ENCODE measurements at regions not wholly inside any gene's neighbourhood (a gene's known extent, or its start where the extent isn't known, plus 50 kb on each side); places are given as distances from the start of the nearest gene placed in this dataset.

DNA sequence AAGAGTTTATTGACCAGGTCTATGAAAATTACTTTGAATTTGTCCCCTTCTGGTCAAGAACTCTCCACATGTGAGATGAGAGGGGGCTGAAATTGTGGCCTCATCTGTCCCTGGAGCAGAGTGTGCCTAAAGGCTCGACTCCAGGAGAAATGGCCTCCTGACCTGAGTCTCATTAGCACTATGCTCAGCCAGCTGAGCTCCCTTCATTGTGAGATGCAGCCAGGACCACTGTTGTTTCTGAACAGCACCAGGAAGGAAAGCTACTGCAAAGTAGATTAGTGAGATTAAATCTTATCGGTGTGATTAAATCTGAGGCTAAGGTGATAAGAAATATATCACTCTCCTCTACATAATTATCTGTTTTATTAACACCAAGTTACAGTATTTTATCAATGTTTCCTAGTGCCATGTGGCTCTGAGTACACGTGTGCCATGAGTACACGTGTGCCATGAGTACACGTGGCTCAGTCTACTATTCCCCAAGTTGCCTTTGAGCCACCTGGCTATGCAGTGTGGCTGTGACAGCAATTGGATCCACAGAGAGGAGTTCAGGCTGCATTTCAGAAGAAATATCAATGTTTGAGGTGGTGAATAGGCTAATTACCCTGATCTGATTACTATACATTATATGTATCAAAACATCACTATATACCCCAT, 126.9 kb downstream of the IPMK start:
- no peak for DNase-seq (ENCODE audit: low read depth)

DNA sequence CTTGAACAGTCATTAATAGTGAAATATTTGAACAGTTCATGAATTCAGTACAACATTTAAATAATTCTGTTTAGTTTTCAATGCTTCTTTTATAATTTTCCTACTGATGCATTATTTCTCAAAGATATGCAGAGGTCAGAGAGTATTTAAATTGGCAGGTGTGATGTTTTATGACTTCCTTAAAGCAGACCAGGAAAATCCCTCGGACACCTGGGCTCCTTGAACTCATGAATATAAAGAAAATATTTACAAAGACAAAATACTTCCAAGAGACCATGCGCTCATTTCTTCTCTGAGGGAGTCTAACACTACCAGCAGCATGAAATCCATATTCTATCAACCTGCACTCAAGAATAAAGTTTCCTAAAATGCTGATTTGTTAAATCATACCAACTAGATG, 127.6 kb downstream of the IPMK start:
- no peak for DNase-seq (ENCODE audit: low read depth)

DNA sequence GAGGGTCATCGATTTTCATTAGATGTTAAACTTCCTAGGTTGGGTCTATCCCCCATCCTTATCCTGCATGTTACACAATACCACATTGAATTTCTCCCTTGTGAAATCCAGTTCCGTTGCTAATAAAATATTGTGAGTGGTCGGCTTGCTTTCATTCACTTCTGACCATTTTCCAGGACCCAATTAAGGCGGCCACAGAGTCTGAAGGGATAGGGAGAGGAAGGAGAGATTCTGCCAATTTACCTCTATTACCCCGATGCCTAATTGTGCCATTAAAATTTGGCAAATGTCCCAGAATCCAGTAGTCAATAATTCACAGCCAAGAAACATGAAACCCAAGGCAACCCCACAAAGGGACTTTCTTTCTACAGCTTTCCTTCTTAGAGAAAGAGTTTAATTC, 129.9 kb downstream of the IPMK start:
- no peak for DNase-seq (ENCODE audit: low read depth)

DNA sequence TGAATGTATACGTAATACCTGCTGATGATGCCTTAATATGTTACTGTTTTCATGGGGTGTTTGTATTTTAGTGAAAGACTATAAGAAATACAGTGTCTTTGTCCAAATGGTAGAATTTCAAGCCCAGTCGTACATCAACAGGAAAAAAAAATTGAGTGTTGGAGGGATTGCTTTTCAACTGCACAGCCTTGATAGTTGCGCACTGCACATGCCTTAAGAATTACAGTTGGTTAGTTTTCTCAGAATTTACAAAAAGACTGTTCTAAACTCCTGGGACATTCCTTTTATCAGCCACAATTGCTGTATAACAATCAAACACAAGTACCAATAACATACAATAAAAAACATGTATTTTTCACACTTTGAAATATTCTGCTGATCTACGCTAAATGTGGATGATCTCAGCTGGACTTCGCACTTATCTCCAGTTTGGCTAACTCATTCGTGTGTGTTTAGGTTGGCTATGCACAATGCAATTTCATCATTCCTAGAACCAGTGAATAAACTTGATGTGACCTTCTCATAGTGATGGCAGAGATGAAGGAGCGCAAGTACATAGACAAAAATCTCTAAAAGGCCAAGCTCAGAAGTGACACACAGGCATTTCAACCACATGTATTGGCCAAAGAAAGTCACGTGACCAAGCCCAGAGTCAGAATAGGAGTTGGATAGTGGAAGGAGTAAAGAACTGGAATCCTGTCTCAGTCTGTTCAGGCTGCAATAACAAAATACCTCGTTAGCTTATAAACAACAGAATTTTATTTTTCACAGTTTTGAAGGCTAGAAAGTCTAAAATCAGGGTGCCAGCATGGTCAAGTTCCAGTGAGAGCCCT, 152.3 kb downstream of the IPMK start:
- DNase-seq (ENCODE audit: low read depth) = no peak

DNA sequence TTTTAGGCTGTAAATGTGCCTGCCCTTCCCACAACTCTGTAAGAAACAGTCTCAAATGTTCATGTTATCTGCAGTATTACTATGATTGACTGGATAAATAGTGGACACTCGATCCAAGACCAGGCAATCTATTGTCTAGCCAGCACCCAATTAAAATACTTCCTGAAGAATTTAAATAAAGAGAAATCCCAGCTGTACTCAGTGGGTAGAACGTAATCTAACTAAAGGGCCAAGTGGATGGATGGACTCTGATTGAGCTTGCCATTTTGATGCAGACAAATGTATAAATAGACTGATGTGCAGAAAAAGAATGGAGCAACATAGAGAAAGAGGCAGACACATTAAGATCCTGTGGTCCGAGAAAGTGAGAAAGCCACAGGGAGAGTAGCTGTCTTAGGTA, 158.0 kb downstream of the IPMK start:
- no peak for DNase-seq (ENCODE audit: low read depth)

DNA sequence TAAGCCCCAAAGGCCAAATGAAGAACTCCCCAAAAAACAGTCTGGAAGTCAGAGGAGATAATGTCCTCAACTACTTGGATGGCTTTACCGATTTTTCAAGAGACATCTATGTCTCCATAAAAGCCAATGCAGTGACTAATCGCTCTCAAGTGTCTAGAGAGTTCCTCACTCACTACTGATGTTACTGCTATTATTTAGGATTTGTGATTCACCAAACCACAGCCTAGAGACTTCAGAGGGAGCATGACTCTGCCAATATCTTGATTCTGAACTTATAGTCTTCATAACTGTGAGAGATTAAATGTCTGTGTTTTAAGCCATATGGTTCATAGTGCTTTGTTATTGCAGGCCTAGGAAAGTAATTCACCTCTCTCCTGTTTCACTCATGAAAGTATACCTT, 160.2 kb downstream of the IPMK start:
- no peak for DNase-seq (ENCODE audit: low read depth)

DNA sequence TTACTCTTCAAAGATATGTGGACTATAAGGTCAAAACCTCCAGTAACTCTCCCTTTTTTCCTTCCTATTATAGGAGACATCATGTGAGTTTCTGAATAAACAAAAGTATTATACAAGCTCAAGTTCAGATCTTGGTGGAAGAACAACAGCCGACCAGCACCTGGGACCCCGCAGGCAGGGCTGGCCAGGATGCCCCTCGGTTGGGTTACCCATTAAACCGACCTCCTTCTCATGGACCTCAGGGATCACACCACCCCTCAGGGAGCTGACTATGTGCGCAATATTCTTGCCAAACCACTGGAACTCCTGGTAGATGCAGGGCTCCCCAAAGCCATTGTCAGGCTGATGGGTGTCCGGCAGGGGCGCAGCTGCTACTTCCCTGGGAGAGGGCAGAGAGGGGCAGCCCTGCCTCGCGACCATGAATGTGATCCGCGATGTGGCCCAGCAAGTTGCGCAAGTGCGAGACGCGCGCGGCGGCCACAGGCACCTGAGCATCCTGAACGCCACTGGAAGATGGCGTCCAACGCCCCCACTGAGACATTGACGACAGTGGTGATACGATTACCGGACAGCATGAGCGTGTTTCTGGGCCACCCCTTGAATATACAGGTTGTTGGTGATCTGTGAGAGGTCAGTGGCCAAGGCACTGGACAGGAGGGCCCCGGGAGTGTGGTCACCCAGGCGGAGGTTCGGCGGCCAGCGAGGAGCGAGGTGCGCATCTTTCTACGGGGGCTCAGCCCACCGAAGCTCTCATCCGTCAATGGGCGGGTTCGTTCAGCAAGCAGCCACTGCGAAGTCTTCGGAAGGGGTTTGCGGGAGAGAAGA, 161.3 kb downstream of the IPMK start:
- no peak for DNase-seq (ENCODE audit: low read depth)

DNA sequence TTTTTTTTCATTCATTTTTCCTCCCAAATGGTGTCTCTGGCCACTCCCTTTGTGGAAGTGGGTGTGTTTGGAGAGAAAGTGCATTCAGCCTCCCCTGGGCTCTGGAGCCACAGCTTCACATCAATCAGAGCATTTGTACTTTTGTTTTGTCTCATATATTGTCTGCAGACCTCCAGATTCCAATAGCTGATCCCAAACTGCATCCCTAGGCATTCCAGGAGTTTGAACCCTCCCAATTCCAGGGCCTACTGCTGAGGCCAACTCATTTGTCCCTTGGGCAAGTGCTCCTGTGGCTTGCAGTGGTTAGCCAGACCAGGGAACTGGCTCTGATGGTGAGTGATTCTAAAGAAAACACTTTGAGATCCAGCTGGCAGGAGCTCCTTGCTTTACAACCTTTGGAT, 163.3 kb downstream of the IPMK start:
- DNase-seq (ENCODE audit: low read depth) = no peak

DNA sequence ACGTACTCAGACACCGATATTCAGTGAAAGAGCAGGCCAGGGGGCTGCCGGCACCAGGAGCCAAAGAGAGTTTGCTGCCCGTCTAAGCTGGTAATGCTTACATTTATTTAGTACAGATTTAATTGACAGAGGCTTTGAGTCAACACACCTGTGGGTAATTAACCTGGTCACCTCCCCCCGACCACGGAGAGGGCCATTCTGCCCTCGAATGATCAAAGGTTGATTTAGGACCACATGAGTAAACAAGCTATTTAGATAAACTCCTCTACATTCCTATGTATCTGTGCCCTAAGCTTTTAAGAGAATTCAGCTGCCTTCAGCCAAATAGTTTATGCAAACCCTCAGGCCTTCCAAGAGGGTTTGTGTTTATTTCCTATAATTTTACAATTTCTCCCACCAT, 164.8 kb downstream of the IPMK start:
- no peak for DNase-seq (ENCODE audit: low read depth)

DNA sequence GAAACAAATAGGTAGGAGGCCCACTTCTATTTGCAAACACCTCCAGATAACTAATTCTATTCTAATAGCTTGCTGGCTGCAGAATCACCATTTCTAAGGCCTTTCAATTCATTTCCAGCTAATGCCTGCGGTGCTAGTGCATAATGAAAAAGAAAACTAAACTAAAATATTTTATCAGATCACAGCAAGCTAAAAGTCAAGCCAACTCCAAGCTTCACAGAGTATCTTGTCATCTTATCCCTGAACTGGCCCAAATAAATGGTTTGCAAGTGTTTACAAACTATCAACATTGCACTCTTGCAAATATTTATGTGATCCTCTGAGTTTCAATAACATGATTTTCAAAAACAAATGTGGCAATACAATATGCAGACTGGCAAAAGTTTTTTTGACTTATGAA, 166.0 kb downstream of the IPMK start:
- DNase-seq (ENCODE audit: low read depth) = no peak

DNA sequence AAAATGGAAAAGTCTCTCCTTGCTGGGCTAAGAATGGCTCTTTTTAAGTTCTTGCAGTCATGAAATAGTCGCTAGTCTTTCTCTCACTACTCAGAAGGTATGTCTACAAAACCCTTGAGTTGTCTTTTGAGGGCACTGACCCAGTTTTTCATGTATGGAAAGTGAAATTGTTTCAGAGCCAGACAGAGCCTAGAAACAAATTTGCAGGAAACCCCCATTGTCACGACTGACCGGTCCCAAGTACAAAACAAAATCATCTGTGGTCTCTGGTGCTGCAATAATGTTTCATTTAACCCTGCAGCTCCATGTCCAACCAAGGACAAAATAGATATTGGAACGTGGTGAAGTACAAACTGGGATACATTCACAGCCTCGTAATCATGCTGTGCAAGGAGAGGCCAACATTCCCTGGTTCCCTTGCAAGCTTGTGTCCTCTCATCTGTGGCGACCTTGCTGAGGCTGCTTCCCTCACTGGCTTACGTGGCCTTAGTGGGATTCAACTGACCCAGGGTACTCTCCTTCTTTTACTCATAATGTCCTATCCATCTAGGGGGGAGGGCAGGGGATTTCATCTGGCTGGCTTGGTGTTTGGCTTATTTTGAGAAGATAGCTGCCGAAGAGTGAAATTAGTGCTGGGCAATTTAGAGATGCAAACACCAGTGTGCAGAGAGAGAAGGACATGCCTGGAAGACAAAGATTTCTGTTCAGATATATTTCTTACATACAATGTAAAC, 172.5 kb downstream of the IPMK start:
- DNase-seq (ENCODE audit: low read depth) = no peak

DNA sequence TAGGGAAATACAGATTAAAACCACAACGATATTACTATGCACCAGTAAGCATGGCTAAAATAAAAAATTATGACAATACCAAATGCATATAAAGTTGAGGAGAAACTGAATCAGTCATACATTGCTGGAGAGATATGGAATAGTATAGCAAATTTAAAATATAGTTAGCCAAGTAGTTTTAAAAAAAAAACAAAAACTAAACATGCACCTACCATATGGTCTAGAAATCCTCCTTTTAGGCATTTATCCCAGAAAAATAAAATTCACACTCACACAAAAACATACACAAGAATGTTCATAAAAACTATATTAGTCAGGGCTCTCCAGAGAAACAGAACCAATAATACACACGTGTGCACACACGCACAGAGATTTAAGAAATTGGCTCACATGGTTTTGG, 175.8 kb downstream of the IPMK start:
- DNase-seq (ENCODE audit: low read depth) = no peak

DNA sequence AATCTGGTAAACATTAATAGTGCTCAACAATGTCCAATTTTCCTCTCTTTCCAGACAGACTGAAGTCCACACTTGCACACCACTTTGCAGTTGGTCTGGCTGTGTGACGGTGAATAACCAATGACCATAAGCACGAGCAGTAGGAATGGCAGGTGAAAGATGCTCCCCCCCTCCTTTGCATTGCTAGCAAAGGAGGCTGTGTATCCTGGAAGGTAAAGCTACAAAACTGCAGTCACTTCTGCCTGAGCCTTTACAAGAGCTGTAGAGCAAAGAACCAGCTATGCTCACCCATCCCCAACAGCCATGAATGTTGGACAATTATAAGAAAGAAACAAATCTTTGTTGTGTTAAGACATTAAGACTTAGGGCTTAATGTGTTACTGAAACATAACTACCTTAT, 178.0 kb downstream of the IPMK start:
- no peak for DNase-seq (ENCODE audit: low read depth)

DNA sequence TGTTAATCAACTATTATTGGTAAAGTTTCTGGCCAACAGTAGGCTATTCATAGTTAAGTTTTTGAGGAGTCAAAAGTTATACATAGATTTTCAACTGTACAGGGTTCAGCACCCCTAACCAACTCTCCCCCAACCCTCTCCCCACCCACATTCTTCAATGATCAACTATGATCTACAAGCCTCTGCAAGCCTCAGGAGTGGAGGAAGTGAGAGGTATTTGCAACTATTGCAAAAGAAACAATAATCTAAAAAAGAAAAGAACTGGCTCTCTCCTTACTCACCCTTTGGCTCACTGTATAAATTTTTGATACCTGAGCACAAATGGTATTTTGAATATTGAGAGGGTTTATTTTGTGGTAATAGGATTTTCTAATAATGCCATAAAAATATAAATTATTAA, 179.8 kb downstream of the IPMK start:
- no peak for DNase-seq (ENCODE audit: low read depth)

DNA sequence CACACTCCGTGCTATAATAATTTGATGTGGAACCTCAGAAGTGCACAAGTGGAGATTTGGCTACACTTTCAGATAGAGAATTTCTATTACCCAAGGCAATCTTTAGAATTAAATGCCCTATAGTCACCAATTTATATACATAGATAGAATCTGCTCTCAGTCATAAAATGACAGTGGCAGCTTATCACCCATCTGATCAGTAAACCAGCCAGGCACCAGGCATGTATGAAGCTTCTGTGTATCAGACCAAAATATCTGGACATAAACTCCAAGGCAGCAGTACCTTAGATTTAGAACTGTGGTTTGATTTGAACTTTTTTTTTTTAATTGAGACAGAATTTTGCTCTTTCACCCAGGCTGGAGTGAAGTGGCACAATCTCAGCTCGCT, 180.9 kb downstream of the IPMK start:
- DNase-seq (ENCODE audit: low read depth) = no peak

DNA sequence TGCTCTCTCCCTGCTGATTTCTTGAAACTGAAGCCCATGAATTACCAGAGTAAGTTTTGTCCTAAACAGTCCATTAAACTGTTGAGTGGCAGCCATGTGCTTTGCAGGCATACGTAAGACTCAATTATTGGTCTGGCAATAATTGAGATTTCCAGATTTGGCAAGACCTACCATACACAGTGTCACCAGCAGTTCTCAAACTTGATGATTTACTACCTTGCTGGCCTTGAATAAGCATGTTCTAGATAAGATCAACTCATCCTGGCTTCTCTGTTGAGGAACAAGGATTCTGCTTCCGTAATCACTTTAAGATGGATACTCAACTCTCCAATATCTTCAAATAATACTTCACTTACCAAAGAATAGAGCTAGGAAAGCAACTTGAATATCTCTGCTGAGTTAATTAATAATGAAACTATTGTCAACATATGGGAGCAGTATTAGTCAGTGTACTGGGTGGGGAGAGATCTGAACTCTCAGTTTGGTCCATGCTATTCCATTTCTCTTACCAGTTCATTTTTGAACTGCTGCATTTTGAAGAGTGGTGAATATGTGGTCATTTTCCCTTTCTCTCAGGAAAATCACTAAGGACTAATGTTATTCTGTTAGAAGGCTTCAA, 181.4 kb downstream of the IPMK start:
- DNase-seq (ENCODE audit: low read depth) = no peak

DNA sequence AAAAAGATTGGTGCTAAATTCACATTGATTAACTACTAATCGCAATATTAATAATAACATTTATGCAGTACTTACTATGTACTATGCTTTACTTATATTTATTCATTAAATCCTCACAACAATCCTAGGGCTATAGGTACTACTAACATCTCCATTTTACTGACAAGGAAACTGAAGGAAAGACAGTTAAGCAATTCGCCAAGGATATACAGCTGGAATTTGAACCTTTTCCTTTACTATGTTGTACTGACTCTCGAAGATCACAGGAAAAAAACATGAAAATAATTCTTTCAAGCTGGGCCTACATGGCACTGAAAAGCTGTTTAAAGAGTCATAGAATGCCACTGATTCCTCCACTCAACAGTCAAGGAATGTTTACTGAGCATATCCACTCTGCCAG, 185.4 kb downstream of the IPMK start:
- no peak for DNase-seq (ENCODE audit: low read depth)

DNA sequence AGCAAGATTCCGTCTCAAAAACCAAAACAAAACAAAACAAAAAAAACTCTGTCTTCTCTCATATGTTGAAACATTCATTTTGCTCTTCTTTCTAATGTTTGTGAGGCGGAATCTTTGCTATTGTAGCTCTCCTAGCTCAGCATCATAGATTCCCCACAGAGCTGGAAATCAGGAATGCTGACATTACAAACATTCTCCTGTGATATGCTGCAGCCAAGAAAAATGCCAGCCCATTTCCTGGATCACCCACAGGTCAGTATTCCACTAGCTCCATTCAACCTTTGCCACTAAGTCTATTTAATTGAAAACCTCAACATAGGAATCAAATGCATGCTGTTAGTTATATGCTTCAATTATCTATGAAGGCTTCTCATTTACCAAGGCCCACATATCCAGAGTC, 186.3 kb downstream of the IPMK start:
- DNase-seq (ENCODE audit: low read depth) = no peak

DNA sequence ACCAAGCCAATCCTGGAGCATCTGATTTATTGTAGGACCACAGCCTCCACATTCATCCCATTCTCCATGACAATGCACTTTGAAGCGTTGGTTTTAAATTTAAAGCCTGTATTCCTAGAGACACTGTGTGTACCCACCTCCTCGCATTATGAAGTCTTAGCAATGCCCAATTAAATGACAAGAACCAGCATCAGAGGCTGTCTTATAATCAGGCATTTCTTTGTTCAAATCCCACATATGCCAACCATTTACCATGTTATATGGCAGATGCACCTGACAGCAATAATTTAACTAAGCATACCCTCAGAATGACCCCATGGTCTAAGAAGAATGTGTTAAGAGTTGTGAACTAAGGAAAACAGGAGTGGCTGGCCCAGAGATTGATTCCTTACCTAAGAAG, 188.2 kb downstream of the IPMK start:
- DNase-seq (ENCODE audit: low read depth) = no peak

DNA sequence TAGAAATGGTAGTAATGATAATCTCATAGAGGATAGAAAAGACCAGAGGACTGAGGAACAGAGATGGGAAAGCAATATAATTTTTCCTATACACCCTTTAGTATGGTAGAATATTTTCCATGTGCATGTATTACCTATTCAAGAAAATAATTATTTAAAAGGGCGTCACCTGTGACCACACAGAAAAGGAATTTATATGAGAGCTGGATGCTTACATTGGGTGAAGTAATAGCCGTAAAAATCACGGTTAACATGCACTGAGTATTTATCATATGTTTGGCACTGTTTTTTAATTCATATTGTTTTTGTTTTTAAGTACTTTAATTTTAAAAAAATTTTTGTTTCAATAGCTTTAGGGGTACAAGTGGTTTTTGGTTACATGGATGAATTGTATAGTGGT, 195.1 kb downstream of the IPMK start:
- no peak for DNase-seq (ENCODE audit: low read depth)

DNA sequence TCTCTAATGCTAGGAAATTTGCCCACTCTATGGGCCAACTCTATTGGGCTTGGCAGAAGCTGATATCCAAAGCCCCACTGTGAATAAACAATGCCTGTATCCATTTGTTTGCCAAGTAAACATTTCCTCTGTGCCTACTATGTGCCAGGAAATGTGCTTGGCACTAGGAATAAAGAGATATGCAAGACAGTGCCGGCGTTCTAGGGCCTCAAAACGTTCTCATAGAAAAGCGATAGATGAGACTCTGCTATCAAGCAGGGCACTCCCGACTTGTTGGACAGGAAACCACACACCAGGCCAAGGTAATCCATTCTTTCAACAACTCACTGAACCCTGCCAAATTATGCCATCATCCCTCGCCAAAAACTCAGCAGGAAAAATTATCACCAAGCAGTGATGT, 196.7 kb downstream of the IPMK start:
- DNase-seq (ENCODE audit: low read depth) = no peak

DNA sequence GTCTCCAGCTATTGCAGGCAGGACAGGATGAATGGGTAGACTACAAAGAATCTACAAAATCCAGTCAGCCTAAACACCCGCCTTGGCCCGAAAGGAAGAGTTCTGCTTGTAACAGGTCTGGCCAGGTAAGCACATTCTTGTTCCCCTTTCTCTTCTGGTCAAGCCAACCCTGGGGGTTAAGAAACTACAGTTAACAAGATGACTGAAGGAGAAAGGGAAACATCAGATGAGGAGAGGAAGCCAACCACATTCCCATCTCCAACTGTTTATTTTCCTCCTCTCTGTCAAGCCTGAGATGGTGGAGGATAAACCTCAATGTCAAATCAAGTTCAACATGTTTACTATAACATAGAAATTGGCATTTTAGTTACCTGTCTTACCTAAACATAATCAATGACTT, 198.9 kb downstream of the IPMK start:
- DNase-seq (ENCODE audit: low read depth) = no peak

All from activated T-cell treated with anti-CD3 and anti-CD28 coated beads for 48 hours (primary cell).